ENCODE measurements at regions not wholly inside any gene's neighbourhood (a gene's known extent, or its start where the extent isn't known, plus 50 kb on each side); places are given as distances from the start of the nearest gene placed in this dataset.
"Not testable (repeated sequence)": the region's sequence is repeated elsewhere in the genome, so short reads cannot be mapped to it uniquely, and the experiment has no call there.

DNA sequence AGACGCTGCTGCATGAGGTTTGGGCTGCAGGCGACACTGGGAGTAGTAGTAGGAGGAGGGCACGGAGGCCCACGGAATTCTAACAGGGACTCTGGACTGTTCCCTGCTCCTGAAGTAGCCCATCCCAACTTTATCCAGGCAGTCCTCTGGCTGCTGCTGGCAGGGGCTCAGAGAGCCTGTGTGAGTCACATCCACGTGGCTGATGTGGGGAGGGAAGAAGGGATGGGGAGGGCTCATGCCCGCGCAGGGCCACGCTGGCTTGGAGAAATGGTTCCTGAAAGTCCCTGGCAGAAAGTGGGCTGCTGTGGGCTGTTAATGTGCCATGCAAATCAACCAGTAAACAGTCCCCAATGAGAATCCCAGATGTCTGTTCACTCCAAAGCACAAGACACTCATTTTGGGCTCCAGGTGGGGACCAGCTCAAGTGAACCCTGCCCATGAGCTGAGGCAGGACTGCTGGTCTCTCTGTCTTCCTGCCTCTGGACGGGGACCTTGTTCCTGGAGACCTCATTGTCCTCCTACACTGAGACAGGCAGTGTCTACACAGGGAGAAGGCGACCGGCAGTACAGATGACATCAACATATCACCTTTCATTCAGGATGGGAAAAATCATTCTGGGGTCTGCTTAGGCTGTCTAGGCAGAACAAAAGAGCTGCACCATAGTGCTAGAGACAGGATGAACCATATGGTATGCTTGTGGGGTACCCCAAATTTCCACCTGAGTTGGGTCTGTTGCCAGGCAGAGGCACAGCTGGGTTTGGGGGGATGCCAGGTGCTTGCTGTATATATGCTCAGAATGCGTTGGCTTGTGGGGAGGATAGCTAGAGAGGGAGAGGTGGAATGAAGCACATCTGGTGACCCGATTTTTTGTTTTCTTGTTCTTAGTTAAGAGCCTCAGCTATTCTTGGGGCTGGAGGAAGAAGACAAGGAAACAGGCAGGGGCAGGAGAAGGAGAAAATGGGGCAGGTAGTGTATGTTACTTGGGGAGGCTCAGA, 57.9 kb upstream of the FMOD start:
- Histone ChIP-seq H3K9me3 (no peaks in the 10 kb centered on the region), H3K27me3 (no peaks in the 10 kb centered on the region), H3K4me1 (ENCODE audit: insufficient read depth) (peaks cover 27% of the 10 kb centered on the region), H3K36me3 (no peaks in the 10 kb centered on the region), H3K4me3 (no peak overlapping the region), H3K27ac (peak overlapping the region; percentile 37 to 48)
- 34 to 36% (median 35%) methylated on average over 13 of the region's 13 CpGs for WGBS, 3 donors
- TF ChIP-seq EP300 (IDR thresholded peaks at IDR 0.05) (no peak), POLR2A (IDR thresholded peaks at IDR 0.05) (peak; percentile 19)
- TF ChIP-seq, protein P1, sequence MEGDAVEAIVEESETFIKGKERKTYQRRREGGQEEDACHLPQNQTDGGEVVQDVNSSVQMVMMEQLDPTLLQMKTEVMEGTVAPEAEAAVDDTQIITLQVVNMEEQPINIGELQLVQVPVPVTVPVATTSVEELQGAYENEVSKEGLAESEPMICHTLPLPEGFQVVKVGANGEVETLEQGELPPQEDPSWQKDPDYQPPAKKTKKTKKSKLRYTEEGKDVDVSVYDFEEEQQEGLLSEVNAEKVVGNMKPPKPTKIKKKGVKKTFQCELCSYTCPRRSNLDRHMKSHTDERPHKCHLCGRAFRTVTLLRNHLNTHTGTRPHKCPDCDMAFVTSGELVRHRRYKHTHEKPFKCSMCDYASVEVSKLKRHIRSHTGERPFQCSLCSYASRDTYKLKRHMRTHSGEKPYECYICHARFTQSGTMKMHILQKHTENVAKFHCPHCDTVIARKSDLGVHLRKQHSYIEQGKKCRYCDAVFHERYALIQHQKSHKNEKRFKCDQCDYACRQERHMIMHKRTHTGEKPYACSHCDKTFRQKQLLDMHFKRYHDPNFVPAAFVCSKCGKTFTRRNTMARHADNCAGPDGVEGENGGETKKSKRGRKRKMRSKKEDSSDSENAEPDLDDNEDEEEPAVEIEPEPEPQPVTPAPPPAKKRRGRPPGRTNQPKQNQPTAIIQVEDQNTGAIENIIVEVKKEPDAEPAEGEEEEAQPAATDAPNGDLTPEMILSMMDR (IDR thresholded peaks at IDR 0.05): no peak
- intact Hi-C loops (cut with DNase I): no loop called here
- DNase-seq: peak; percentile 81 to 90 (median 85)

DNA sequence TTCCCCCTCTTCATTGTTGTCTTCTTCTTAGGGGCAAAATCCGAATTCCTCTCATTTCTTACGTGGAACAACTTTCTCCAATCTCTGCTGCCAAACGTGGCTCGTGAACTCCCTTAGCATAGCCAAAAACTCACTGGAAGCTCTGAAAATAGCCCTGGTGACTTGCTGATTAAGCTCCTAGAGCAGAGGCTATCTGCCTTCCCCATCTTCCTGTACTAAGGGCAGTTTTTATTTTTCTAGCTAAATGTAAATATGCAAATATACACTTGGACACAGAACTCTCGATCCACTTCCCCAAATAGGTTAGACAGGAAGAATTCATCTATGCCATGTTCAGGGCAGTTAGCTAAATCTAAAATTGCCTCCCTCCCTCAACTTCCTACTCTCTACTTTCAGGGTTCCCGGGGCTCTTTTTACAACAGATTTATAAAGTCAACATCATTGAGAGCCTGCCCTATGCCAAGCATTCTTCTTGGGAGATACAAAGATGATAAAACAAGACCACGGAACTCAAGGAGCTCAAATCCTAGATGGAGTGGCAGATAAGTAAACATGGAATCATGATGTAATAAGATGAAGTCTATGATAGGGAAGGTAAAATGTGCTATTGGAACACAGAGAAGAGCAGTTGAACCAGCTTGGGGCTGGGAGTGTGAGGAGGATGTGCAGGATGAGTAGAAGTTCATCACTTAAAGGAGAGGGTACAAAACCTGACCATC, 59.4 kb upstream of the FMOD start:
- Histone ChIP-seq H3K4me3 (no peak overlapping the region), H3K4me1 (ENCODE audit: insufficient read depth) (peaks cover 27% of the 10 kb centered on the region), H3K9me3 (no peaks in the 10 kb centered on the region), H3K27me3 (no peaks in the 10 kb centered on the region), H3K36me3 (no peaks in the 10 kb centered on the region), H3K27ac (no peak overlapping the region)
- intact Hi-C loops (cut with DNase I): no loop called here
- no peak for TF ChIP-seq POLR2A (IDR thresholded peaks at IDR 0.05)
- no peak for TF ChIP-seq EP300 (IDR thresholded peaks at IDR 0.05)
- TF ChIP-seq, protein P1 (IDR thresholded peaks at IDR 0.05): no peak
- WGBS, 3 donors: 35 to 38% (median 37%) methylated on average over 7 of the region's 7 CpGs
- DNase-seq: no peak

DNA sequence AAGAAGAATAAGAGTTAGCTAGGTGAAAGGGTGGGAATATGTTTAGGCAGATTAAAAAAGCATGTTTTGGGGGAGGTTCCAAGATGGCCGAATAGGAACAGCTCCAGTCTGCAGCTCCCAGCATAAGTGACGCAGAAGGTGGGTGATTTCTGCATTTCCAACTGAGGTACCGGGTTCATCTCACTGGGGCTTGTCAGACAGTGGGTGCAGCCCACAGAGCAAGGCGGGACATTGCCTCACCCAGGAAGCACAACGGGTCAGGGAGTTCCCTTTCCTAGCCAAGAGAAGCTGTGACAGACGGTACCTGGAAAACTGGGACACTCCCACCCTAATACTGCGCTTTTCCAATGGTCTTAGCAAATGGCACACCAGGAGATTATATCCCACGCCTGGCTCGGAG, 60.5 kb upstream of the FMOD start:
- DNase-seq; H3K27me3 ChIP-seq; H3K36me3 ChIP-seq; H3K4me3 ChIP-seq; intact Hi-C loops (cut with DNase I); H3K9me3 ChIP-seq; H3K27ac ChIP-seq: not testable (repeated sequence)
- 91 to 94% (median 92%) methylated on average over 9 of the region's 9 CpGs for WGBS, 3 donors
- H3K4me1 ChIP-seq (ENCODE audit: insufficient read depth): peaks cover 17% of the 10 kb centered on the region

DNA sequence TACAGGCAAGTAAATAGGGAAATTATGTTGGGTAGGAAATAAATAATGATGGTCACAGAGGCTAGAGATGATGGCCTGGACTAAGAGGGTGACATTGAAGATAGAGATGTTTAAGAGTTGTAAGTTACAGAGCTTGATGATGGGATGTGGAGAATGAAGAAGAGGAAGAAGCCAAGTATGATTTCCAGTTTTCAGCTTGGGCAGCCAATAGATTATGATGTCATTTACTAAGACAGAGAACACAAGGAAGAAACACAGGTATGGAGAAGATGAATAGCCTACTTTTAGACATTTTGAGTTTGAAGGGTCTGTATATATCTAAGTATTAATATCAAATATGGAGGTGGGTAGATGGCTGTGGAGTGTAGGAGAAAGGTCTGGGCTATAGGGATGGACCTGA, 56.0 kb upstream of the PRELP start:
- TF ChIP-seq, protein P1 (IDR thresholded peaks at IDR 0.05): no peak
- no peak for TF ChIP-seq EP300 (IDR thresholded peaks at IDR 0.05)
- no peak for TF ChIP-seq POLR2A (IDR thresholded peaks at IDR 0.05)
- no peak overlapping the region for H3K4me3 ChIP-seq
- no peaks in the 10 kb centered on the region for H3K36me3 ChIP-seq
- DNase-seq: no peak
- H3K4me1 ChIP-seq (ENCODE audit: insufficient read depth): peaks cover under 1% of the 10 kb centered on the region
- no peak overlapping the region for H3K27ac ChIP-seq
- no peaks in the 10 kb centered on the region for H3K27me3 ChIP-seq
- intact Hi-C loops (cut with DNase I): no loop called here
- no peaks in the 10 kb centered on the region for H3K9me3 ChIP-seq

Measured in ovary (tissue), 7 donors.